A549 (cell line): ENCODE measurements at regions not wholly inside any gene's neighbourhood (a gene's known extent, or its start where the extent isn't known, plus 50 kb on each side); places are given as distances from the start of the nearest gene placed in this dataset.

ENCODE experiments used
- ATAC-seq, 2 experiments: fragments of 200-7000 bp in 1 of 2; fragments of >200 bp in 1 of 2; cut with Nextera tagmentation in 1 of 2; cut with Tn5 transposase in 1 of 2; 3 replicates each; pipeline versions ENCODE4 v1.8.0 to v1.9.1; 2018 to 2020; ENCODE audit warnings: mild to moderate bottlenecking in 1 of 2, moderate library complexity in 1 of 2
- CTCF ChIA-PET: fragments of 300-600 bp; sonication (Branson Sonifier 250); formaldehyde crosslinking; extraction: SDS; loops from one replicate; lab custom pipeline; 2021; ENCODE audit warnings: antibody characterized with exemption, inconsistent platforms; lab: Yijun Ruan, JAX
- POLR2A ChIA-PET: fragments of 350-600 bp; formaldehyde crosslinking; extraction: SDS; loops from one replicate; lab custom pipeline; 2021; ENCODE audit warnings: antibody characterized with exemption, inconsistent platforms; lab: Yijun Ruan, JAX
- DNase-seq, 2 experiments: peaks; one replicate each; pipeline versions ENCODE4 v3.0.0 to v3.0.0-alpha.2; 2011 to 2016; ENCODE audit warnings: low read depth in 1 of 2, low spot score in 1 of 2
- FAIRE-seq: peaks from 2 replicates; lab custom pipeline; 2011; peaks lifted over from hg19 to GRCh38; lab: Jason Lieb, UNC
- H3K27ac ChIP-seq, 2 experiments: fragments of >200 bp; sonication (Bioruptor Twin); formaldehyde crosslinking; 3 replicates each; pipeline ENCODE4 v1.5.1; 2016 to 2017
- H3K4me1 ChIP-seq: fragments of >200 bp; sonication (Bioruptor Twin); formaldehyde crosslinking; 3 replicates; pipeline ENCODE4 v1.6.1; 2016
- H3K4me2 ChIP-seq: fragments of >200 bp; sonication (Bioruptor Twin); formaldehyde crosslinking; 3 replicates; pipeline ENCODE4 v1.6.1; 2016
- H3K4me3 ChIP-seq: fragments of >200 bp; sonication (Bioruptor Twin); formaldehyde crosslinking; 3 replicates; pipeline ENCODE4 v1.5.1; 2016
- H3K9me3 ChIP-seq: fragments of >200 bp; sonication (Bioruptor Twin); formaldehyde crosslinking; 3 replicates; pipeline ENCODE4 v1.6.1; 2016
- CHD4 ChIP-seq: fragments of 200-600 bp; sonication (generic); IDR thresholded peaks from 2 replicates; pipeline ENCODE4 v1.6.1; 2016; ENCODE audit warnings: antibody characterized with exemption, mild to moderate bottlenecking, borderline replicate concordance
- ELK1 ChIP-seq: fragments of 150-350 bp; IDR thresholded peaks from 2 replicates; pipeline ENCODE4 v1.6.1; 2014; ENCODE audit warnings: low read depth, mild to moderate bottlenecking, low read length
- GATA3 ChIP-seq: IDR thresholded peaks from 2 replicates; pipeline ENCODE4 v1.6.1; 2012; ENCODE audit warnings: borderline replicate concordance
- HMGXB4 ChIP-seq: fragments of 250-450 bp; sonication (Bioruptor Pico); IDR thresholded peaks from 2 replicates; pipeline ENCODE4 v1.5.0; 2021; ENCODE audit warnings: mild to moderate bottlenecking, moderate library complexity, borderline replicate concordance
- POLR2AphosphoS2 ChIP-seq: conservative IDR thresholded peaks from 2 replicates; pipeline ENCODE4 v1.6.1; 2012; ENCODE audit warnings: low read length, improper control_type of control experiment, inconsistent platforms
- RAD21 ChIP-seq, 2 experiments: fragments of >200 bp in 1 of 2; sonication (Bioruptor Twin) in 1 of 2; formaldehyde crosslinking in 1 of 2; IDR thresholded peaks in 1 of 2; conservative IDR thresholded peaks in 1 of 2; 2 replicates in 1 of 2; 3 replicates in 1 of 2; pipeline ENCODE4 v1.6.1; 2012 to 2018; ENCODE audit warnings: inconsistent platforms in 1 of 2
- RARB ChIP-seq: fragments of 250-450 bp; sonication (Bioruptor Pico); IDR thresholded peaks from 2 replicates; pipeline ENCODE4 v1.8.0; 2021; ENCODE audit warnings: mild to moderate bottlenecking, moderate library complexity
- REST ChIP-seq: fragments of 200-600 bp; sonication (generic); IDR thresholded peaks from 2 replicates; pipeline ENCODE4 v1.6.1; 2016; ENCODE audit warnings: antibody characterized with exemption, mild to moderate bottlenecking, moderate library complexity
- USF2 ChIP-seq: fragments of 450-650 bp; IDR thresholded peaks from 2 replicates; pipeline ENCODE4 v1.6.1; 2014; ENCODE audit warnings: antibody characterized with exemption
- ZFP36 ChIP-seq: fragments of 450-650 bp; IDR thresholded peaks from 2 replicates; pipeline ENCODE4 v1.6.1; 2014; ENCODE audit warnings: borderline replicate concordance; ENCODE audit not compliant: partially characterized antibody
- ZSCAN20 ChIP-seq: fragments of 250-450 bp; sonication (Bioruptor Pico); IDR thresholded peaks from 2 replicates; pipeline ENCODE4 v1.8.0; 2022; ENCODE audit warnings: mild to moderate bottlenecking, moderate library complexity
- WGBS: methylation state at CpG from one replicate; pipeline ENCODE4 v1.1.6; 2017; ENCODE audit errors: missing lambda C conversion rate; 5-methylcytosine and 5-hydroxymethylcytosine counted together
- TF ChIP-seq, protein P1 (sequence below): IDR thresholded peaks from 2 replicates; pipeline ENCODE4 v1.6.1; 2012
- TF ChIP-seq, protein P2 (sequence below): fragments of >200 bp; sonication (Bioruptor Twin); formaldehyde crosslinking; IDR thresholded peaks from 2 replicates; pipeline ENCODE4 v1.6.1; 2016

GRCh38 chr6:74075323-74075722 lies 379.3 kb downstream of the CD109 start:
- H3K9me3 ChIP-seq = no peaks in the 10 kb centered on the region
- H3K27ac ChIP-seq = no peak overlapping the region
- POLR2A ChIA-PET = no interaction called here
- no peak for FAIRE-seq
- H3K4me2 ChIP-seq = no peak overlapping the region
- no peak for DNase-seq
- no peak for TF ChIP-seq ZSCAN20 (CRISPR knock-in tag)
- 21% methylated on average over 3 of the region's 3 CpGs for WGBS
- ATAC-seq = no peak
- H3K4me1 ChIP-seq = no peaks in the 10 kb centered on the region
- no peak overlapping the region for H3K4me3 ChIP-seq
- CTCF ChIA-PET = no interaction called here

DNA sequence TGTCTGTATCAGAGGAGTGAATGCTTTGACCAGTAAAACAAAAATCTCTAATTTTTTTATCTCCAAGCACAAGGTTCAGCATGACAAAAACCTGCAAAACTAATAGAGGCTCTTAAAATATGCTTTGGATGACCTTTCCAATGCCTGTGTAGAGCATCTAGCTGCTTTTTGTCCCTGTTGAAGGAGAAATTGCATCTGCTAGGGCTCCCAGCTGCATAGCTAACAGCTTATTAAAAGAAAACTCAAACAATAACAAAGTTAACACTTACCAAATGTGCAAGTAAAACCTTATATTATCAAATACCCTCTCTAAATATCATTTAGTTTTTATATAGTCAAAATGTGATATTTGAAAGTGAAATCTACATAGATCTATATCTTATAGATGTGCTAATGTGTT lies 378.6 kb downstream of the CD109 start:
- H3K4me3 ChIP-seq = no peak overlapping the region
- no peak for DNase-seq
- H3K9me3 ChIP-seq = no peaks in the 10 kb centered on the region
- no peaks in the 10 kb centered on the region for H3K4me1 ChIP-seq
- TF ChIP-seq, protein P1, sequence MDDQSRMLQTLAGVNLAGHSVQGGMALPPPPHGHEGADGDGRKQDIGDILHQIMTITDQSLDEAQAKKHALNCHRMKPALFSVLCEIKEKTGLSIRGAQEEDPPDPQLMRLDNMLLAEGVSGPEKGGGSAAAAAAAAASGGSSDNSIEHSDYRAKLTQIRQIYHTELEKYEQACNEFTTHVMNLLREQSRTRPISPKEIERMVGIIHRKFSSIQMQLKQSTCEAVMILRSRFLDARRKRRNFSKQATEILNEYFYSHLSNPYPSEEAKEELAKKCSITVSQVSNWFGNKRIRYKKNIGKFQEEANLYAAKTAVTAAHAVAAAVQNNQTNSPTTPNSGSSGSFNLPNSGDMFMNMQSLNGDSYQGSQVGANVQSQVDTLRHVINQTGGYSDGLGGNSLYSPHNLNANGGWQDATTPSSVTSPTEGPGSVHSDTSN = no peak
- TF ChIP-seq RAD21 (conservative IDR thresholded peaks at IDR 0.05 in 1 of 2, IDR thresholded peaks at IDR 0.05 in 1 of 2) (no peak), RARB (CRISPR knock-in tag) (no peak), GATA3 (no peak), USF2 (no peak)
- TF ChIP-seq, protein P2, sequence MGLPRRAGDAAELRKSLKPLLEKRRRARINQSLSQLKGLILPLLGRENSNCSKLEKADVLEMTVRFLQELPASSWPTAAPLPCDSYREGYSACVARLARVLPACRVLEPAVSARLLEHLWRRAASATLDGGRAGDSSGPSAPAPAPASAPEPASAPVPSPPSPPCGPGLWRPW = no peak
- H3K4me2 ChIP-seq = no peak overlapping the region
- ChIA-PET CTCF (no interaction called here), POLR2A (no interaction called here)
- no peak for ATAC-seq
- H3K27ac ChIP-seq = no peak overlapping the region
- no peak for FAIRE-seq

DNA sequence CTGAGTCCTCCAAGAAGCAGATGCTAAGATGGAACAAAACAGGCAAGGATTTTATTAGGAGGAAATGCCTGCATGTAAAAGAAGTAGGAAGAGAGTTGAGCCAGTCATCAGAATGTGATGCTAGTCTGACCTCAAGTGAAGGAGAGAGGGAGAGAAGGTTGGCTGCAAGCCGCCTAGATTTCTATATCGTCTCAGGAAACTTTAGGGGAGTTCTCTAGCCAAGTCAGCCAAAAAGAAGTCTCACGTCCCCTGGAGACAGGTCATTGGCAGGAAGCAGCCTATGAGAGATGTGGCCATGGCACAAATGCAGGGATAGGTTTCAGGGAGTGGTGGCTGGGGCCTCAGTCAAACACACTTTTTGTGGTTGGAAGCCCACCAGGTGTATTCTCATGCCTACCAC lies 378.0 kb downstream of the CD109 start:
- H3K4me2 ChIP-seq = no peak overlapping the region
- FAIRE-seq = no peak
- H3K4me3 ChIP-seq = no peak overlapping the region
- POLR2A ChIA-PET = no interaction called here
- CTCF ChIA-PET = no interaction called here
- no peak for DNase-seq
- no peak for ATAC-seq
- no peaks in the 10 kb centered on the region for H3K4me1 ChIP-seq
- no peaks in the 10 kb centered on the region for H3K9me3 ChIP-seq
- TF ChIP-seq, protein P2 = no peak
- no peak for TF ChIP-seq POLR2AphosphoS2
- no peak for TF ChIP-seq ZSCAN20 (CRISPR knock-in tag)
- no peak for TF ChIP-seq ZFP36
- no peak for TF ChIP-seq HMGXB4 (CRISPR knock-in tag)
- TF ChIP-seq CHD4 = no peak
- no peak for TF ChIP-seq ELK1
- no peak for TF ChIP-seq REST
- H3K27ac ChIP-seq = no peak overlapping the region
- WGBS = 17% methylated on average over 3 of the region's 3 CpGs
